Liver (tissue), 2 donors: ENCODE measurements at regions not wholly inside any gene's neighbourhood (a gene's known extent, or its start where the extent isn't known, plus 50 kb on each side); places are given as distances from the start of the nearest gene placed in this dataset.

Source experiments
- SP1 ChIP-seq: IDR thresholded peaks from 2 replicates; pipeline ENCODE4 v1.6.1; 2018; ENCODE audit warnings: antibody characterized with exemption, mild to moderate bottlenecking
- TAF1 ChIP-seq: conservative IDR thresholded peaks from 2 replicates; pipeline ENCODE4 v1.6.1; 2016; ENCODE audit warnings: antibody characterized with exemption, mild to moderate bottlenecking
- TF ChIP-seq, protein P1 (sequence below): IDR thresholded peaks from 2 replicates; pipeline ENCODE4 v1.6.1; 2016; ENCODE audit warnings: antibody characterized with exemption
- donor health status: healthy.

DNA sequence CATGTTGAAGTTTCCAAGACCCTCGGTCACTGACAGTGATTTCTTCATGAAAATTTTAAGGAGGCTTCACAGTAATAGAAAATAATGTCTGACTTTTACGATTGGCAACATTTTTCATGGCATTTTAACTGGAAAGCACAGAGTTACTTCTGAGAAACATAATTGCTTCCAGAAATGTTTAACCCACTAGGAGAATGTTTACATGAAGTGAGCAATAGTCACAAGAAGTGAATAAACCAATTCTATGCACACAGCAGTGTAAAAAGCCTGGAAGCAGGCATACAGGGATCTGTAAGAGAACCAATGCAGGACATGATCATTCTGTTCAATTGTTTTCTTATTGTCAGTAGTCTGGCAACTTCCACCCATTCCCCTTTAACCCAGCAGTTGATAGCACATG lies 316.2 kb upstream of the CXADR start:
- TF ChIP-seq, protein P1, sequence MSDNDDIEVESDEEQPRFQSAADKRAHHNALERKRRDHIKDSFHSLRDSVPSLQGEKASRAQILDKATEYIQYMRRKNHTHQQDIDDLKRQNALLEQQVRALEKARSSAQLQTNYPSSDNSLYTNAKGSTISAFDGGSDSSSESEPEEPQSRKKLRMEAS, result no peak
- TF ChIP-seq TAF1, result no peak
- TF ChIP-seq SP1, result no peak
